ENCODE measurements at regions not wholly inside any gene's neighbourhood (a gene's known extent, or its start where the extent isn't known, plus 50 kb on each side); places are given as distances from the start of the nearest gene placed in this dataset.
"Not testable (repeated sequence)": the region's sequence is repeated elsewhere in the genome, so short reads cannot be mapped to it uniquely, and the experiment has no call there.

GRCh38 chr6:48567016-48567415 is 456.0 kb upstream of the PTCHD4 start:
- no peak for DNase-seq (ENCODE audit: low spot score in 2 of 2)
- no peak for FAIRE-seq

- DNase-seq (ENCODE audit: low spot score in 2 of 2) (no peak), FAIRE-seq (no peak)
Observed at GRCh38 chr6:48564036-48564820, 453.2 kb upstream of the PTCHD4 start.

GRCh38 chr6:48563433-48563832 is 452.4 kb upstream of the PTCHD4 start:
- no peak for DNase-seq (ENCODE audit: low spot score in 2 of 2)
- FAIRE-seq, result no peak

- DNase-seq (ENCODE audit: low spot score in 2 of 2), result no peak
- FAIRE-seq, result no peak
Observed at GRCh38 chr6:48560408-48560807, 449.4 kb upstream of the PTCHD4 start.

DNA sequence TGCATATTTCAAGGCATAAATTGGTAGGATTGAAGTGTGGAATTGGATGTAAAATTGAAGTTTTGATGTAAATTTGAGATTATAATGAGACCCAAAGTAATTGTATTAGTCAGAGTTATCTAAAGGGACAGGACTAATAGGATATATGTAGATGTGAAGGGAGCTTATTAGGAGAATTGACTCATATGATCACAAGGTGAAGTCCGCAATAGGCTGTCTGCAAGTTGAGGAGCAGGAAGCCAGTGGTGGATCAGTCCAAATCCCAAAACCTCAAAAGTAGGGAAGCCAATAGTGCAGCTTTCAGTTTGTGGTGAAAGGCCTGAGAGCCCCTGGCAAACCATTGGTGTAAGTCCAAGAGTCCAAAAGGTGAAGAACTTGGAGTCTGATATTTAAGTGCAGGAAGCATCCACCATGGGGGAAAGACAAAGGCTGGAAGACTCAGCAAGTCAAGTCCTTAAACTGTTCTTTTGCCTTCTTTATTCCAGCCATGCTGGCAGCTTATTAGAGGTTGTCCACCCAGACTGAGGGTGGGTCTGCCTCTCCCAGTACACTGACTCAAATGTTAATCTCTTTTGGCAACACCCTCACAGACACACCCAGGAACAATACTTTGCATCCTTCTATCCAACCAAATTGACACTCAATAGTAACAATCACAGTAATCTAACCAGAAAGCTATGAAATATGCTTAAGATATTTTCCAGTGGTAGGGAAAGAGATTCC is 442.6 kb upstream of the PTCHD4 start:
- no peak for FAIRE-seq

DNA sequence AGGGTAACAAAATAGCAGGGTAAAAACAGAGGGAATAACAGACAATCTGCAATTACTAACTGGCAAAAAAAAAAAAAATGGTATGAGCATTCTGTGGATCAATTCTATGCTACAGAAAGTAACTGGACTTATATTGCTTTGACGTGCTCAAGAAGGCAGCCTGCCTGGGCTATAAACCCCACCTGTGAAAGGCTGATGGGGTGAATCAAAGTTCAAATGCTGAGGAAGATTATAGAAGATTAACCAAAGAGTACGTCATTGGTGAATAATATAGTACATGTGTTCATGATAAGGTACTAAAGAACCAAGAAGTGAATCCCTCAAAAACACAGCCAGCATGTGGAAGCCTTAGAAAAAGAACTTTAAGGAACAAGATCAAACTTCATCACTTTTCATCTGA is 441.9 kb upstream of the PTCHD4 start:
- FAIRE-seq (no peak), DNase-seq (ENCODE audit: low spot score in 2 of 2) (no peak)

More for the DNA sequence above, 442.6 kb upstream of the PTCHD4 start:
- no peak for DNase-seq (ENCODE audit: low spot score in 2 of 2)

- FAIRE-seq (no peak), DNase-seq (ENCODE audit: low spot score in 2 of 2) (no peak)
Observed at GRCh38 chr6:48550603-48551002, 439.6 kb upstream of the PTCHD4 start.

- FAIRE-seq, result no peak
- DNase-seq (ENCODE audit: low spot score in 2 of 2), result no peak
Observed at GRCh38 chr6:48542191-48542590, 431.2 kb upstream of the PTCHD4 start.

- FAIRE-seq (no peak), DNase-seq (ENCODE audit: low spot score in 2 of 2) (no peak)
Observed at GRCh38 chr6:48541649-48542048, 430.7 kb upstream of the PTCHD4 start.

DNA sequence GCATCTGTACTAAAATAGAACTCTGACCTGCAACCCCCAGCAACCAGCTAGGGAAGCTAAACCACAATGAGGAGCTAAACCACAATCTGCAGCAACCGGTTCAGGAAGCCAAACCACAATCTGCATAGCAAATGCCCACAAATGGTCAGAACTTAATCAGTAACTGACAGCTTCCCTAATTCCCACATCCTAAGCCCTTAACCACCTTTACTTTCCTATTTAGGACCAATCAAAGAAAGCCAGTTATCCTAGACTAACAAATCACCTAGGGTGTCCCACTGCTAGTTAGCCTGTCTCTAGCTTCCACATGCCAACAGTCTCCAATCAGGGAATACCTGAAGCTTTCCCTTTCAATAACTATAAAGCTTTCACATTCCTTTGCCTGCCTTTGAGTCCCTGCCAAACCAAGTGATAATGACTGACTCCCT is 424.6 kb upstream of the PTCHD4 start:
- DNase-seq (ENCODE audit: low spot score in 2 of 2), result no peak
- FAIRE-seq, result no peak

DNA sequence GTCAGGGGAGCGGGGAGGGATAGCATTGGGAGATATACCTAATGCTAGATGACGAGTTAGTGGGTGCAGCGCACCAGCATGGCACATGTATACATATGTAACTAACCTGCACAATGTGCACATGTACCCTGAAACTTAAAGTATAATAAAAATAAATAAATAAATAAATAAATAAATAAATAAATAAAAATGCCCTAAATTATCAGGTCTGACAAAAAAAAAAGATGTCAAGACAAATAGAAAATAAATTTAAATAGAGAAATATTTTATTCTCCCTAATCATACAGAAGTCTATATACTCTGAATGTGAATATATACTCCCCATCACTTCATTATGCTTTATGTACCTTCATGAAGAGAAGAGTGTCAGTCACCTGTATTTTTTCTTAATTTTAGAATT is 420.0 kb upstream of the PTCHD4 start:
- not testable (repeated sequence) for FAIRE-seq; DNase-seq (ENCODE audit: low spot score in 2 of 2)

DNA sequence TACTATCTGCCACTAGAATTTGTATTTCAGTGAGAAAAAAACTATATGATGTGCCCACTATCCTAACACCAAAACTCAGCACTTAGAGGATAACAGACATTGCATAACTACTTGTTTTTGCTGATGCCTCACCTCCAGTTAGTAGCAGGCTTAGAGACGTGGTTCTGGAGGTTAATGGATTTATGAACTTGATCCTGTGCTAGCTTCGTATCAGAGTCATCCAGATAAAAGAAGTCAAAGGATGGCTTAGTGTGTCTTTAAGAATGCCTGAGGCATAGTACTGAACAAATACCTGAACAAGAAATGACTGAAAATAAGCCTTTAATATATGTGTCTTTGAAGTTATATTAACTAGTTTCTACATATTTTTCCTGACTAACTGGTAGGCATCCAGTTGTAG is 414.9 kb upstream of the PTCHD4 start:
- DNase-seq (ENCODE audit: low spot score in 2 of 2) (no peak), FAIRE-seq (no peak)

DNA sequence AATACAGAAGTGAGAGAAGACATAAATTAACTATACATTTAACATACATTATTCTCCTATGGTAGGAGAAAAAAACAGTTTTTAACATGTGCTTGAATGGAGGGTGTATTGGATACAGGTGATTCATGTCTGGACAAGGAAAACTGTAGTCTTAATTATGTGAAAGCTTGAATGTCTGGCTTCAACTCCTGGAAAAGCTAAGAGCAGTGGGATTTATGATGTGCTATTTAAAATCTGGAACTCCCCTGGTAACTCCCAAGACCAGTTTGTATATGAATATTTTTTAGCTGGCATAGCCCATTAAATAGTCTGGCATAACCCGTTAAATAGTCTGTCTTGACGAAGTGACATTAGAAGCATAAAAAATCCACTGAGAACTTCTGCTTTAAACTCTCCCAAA is 410.0 kb upstream of the PTCHD4 start:
- no peak for DNase-seq (ENCODE audit: low spot score in 2 of 2)
- no peak for FAIRE-seq

GRCh38 chr6:48512390-48512789 is 401.4 kb upstream of the PTCHD4 start:
- FAIRE-seq (no peak), DNase-seq (ENCODE audit: low spot score in 2 of 2) (no peak)

DNA sequence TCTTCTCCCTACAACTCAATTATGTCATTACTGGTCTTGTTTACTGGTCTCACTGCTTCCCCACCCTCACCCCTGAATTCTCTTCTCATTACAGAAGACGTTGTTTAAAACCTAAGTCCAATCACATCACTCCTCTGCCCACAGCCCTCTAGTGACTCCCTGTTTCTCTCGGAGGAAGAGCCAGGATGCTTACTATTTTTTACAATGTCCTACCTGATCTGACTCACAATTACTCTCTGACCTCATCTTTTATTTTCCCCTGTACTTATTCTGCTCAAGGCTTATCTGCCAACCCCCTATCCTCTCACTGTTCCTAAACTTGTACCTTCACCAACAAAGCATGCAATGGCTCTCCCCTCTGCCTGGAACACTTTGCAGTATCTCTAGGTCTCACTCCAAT is 400.4 kb upstream of the PTCHD4 start:
- FAIRE-seq (no peak), DNase-seq (ENCODE audit: low spot score in 2 of 2) (no peak)

DNA sequence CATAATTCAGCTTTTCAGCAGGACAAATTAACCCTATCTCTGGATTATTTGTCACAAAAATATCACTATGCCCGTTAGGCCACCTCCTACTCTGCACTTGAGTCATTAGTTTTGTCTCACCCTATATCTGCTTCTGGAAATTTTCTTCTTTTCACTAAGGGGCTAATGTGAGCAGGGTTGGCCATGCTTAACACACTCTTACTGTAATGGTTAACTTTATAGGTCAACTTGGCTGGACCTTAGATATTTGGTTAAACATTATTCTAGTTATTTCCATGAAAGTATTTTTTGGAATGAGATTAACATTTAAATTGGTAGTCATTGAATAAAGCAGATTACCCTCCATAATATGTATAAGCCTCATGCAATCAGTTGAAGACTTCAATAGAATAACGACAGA is 394.6 kb upstream of the PTCHD4 start:
- no peak for FAIRE-seq
- no peak for DNase-seq (ENCODE audit: low spot score in 2 of 2)

DNA sequence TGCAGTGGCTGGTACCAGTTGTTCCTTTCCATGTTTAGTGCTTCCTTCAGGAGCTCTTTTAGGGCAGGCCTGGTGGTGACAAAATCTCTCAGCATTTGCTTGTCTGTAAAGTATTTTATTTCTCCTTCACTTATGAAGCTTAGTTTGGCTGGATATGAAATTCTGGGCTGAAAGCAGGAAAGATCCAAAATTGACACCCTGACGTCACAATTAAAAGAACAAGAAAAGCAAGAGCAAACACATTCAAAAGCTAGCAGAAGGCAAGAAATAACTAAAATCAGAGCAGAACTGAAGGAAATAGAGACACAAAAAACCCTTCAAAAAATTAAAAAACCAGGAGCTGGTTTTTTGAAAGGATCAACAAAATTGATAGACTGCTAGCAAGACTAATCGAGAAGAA is 382.4 kb upstream of the PTCHD4 start:
- DNase-seq (ENCODE audit: low spot score in 2 of 2); FAIRE-seq: not testable (repeated sequence)

- FAIRE-seq, result no peak
- no peak for DNase-seq (ENCODE audit: low spot score in 2 of 2)
Observed at GRCh38 chr6:48490658-48491057, 379.7 kb upstream of the PTCHD4 start.

GRCh38 chr6:48486876-48487275 is 375.9 kb upstream of the PTCHD4 start:
- DNase-seq (ENCODE audit: low spot score in 2 of 2), result no peak
- FAIRE-seq, result no peak

GRCh38 chr6:48486373-48486772 is 375.4 kb upstream of the PTCHD4 start:
- FAIRE-seq (no peak), DNase-seq (ENCODE audit: low spot score in 2 of 2) (no peak)

GRCh38 chr6:48476257-48476656 is 365.3 kb upstream of the PTCHD4 start:
- no peak for FAIRE-seq
- no peak for DNase-seq (ENCODE audit: low spot score in 2 of 2)

GRCh38 chr6:48475275-48475674 is 364.3 kb upstream of the PTCHD4 start:
- FAIRE-seq (no peak), DNase-seq (ENCODE audit: low spot score in 2 of 2) (no peak)

Measured in frontal cortex (tissue), 3 donors.